LNCaP clone FGC (cell line): ENCODE measurements at regions not wholly inside any gene's neighbourhood (a gene's known extent, or its start where the extent isn't known, plus 50 kb on each side); places are given as distances from the start of the nearest gene placed in this dataset.

Experiments
- DNase-seq: peaks from one replicate; pipeline ENCODE4 v3.0.0-alpha.2; 2011; ENCODE audit warnings: low read depth
- H3K4me3 ChIP-seq: 2 replicates; pipeline ENCODE4 v1.5.1; 2011; ENCODE audit warnings: mild to moderate bottlenecking, low read depth, low read length, control low read depth
- TF ChIP-seq, protein P1 (sequence below): IDR thresholded peaks from 2 replicates; pipeline ENCODE4 v1.5.1; 2012; ENCODE audit warnings: mild to moderate bottlenecking; ENCODE audit not compliant: control insufficient read depth, insufficient read depth; ENCODE audit errors: extremely low read depth

DNA sequence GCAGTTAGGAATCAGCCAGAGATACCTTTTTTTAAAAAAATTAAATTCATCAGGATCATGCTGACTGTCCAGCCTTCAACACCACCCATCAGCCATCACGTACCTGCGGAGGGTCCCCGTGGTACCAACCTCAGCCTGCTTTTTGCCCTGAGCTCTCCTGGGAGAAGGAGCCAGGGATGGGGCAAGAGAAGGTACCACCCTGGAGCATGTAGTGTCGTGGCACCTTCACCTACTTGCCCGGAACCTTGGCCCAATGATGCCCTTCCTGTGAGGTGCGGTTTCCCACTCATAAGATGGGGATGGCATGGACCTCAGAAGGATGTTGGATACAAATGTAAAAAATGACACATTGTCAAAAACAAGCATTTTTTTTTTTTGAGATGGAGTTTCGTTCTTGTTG is 88.4 kb upstream of the C1orf174 start:
- no peak overlapping the region for H3K4me3 ChIP-seq
- no peak for DNase-seq
- TF ChIP-seq, protein P1, sequence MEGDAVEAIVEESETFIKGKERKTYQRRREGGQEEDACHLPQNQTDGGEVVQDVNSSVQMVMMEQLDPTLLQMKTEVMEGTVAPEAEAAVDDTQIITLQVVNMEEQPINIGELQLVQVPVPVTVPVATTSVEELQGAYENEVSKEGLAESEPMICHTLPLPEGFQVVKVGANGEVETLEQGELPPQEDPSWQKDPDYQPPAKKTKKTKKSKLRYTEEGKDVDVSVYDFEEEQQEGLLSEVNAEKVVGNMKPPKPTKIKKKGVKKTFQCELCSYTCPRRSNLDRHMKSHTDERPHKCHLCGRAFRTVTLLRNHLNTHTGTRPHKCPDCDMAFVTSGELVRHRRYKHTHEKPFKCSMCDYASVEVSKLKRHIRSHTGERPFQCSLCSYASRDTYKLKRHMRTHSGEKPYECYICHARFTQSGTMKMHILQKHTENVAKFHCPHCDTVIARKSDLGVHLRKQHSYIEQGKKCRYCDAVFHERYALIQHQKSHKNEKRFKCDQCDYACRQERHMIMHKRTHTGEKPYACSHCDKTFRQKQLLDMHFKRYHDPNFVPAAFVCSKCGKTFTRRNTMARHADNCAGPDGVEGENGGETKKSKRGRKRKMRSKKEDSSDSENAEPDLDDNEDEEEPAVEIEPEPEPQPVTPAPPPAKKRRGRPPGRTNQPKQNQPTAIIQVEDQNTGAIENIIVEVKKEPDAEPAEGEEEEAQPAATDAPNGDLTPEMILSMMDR, result no peak

GRCh38 chr1:3989465-3989864 is 89.4 kb upstream of the C1orf174 start:
- H3K4me3 ChIP-seq, result no peak overlapping the region
- no peak for DNase-seq

DNA sequence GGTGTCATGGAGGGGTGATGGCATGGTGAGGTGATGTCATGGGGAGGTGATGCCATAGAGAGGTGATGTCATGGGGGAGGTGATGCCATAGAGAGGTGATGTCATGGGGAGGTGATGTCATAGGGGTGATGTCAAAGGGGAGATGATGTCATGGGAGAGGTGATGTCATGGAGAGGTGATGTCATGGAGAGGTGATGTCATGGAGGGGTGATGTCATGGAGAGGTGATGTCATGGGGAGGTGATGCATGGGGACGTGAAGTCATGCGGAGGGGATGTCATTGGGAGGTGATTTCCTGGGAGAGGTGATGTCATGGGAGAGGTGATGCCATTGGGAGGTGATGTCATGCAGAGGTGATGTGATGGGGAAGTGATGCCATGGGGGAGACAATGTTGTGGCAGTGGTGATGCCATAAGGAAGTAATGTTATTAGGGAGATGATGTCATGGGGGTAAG is 92.1 kb upstream of the C1orf174 start:
- no peak overlapping the region for H3K4me3 ChIP-seq
- TF ChIP-seq, protein P1, result no peak
- no peak for DNase-seq

More at GRCh38 chr1:3989465-3989864, 89.4 kb upstream of the C1orf174 start:
- TF ChIP-seq, protein P1, result no peak

DNA sequence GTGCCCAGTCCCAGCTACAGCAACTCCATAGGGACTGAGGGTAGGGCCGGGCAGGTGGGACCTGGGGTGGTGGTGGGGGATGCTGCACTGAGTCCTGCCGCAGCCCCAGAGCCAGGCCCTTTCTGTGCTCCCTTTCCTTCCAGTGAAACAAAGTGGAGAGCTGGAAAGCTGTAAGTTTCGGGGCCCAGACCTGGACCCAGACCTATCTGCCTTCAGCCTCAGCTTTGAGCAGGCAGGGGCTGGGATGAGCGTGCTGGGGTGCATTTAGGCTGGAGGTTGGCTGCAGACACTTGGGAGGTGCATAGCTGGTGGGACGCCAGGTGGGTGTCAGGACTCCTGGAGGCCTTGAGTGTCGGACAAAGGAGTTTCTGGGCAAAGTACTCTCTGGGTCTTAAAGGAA is 92.7 kb upstream of the C1orf174 start:
- TF ChIP-seq, protein P1, result no peak
- no peak for DNase-seq
- H3K4me3 ChIP-seq, result no peak overlapping the region

DNA sequence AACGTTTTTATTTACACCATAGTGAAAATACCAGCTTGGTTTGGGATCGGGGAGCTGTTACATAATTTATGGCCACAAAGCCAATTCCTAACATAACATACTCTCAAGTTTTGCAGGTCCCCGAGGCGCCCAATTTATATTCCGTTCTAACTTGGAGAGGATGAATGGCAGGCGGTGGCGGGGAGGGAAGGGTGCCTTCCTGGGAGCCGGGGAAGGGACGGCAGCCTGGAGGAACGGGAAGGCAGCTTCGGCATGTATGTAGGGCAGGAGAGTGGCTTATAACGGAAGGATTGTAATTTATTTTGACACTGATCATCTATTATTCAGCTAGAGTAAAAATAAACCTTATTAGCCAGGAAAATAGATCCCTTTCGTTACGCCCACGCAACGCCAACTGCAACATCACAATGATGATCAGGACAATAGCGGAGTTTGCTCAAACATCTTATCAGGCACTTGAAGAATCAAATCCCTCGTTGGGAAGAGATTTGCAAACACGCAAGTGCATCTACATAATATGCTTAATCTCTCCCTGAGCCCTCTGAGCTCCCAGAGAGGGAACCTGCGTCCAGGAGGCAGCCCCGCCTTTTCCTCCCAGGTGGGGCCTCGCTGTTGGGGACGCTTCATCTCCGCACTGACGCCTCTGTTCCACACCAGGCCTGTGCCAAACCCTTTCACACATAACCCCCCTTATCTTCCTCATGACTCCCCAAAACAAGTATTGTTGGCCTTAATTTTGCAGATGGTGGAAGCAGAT is 93.7 kb upstream of the C1orf174 start:
- H3K4me3 ChIP-seq, result no peak overlapping the region
- no peak for DNase-seq
- TF ChIP-seq, protein P1, result no peak

DNA sequence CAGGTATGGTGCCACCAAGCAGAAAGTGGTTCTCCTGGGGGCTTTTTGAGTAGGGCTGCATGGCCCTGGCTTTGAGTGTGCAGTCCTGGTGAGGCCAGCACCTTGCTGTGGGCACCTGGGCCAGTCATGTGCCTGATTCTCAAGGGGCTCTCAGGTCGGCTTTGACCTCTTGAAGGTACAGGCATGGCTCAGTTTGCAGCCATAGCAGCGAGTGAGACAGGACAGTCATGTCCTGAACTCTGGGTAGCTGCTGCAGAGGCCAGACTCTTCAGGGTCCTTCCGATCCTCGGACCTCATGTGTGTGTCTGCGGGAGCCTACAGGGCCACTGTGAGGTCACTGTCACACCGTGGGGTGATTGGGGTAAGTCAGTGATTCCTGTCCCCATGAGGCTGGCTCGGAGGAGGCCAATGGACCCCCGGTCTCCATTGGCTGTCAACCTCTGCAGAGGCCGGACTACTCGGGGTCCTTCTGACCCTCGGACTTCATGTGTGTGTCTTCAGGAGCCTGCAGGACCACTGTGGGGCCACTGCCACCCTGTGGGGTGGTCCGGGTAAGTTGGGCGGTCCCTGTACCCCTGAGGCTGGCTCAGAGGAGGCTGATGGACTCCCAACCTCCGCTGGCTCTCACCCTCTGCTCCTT is 95.2 kb upstream of the C1orf174 start:
- TF ChIP-seq, protein P1, result no peak
- no peak overlapping the region for H3K4me3 ChIP-seq
- DNase-seq, result no peak
